SU-DHL-6 (cell line): ENCODE measurements at regions not wholly inside any gene's neighbourhood (a gene's known extent, or its start where the extent isn't known, plus 50 kb on each side); places are given as distances from the start of the nearest gene placed in this dataset.

Experiments
- CTCF ChIP-seq: fragments of 200-600 bp; sonication (generic); IDR thresholded peaks from one replicate; pipeline ENCODE4 v1.5.1; 2017; ENCODE audit warnings: antibody characterized with exemption, mild to moderate bottlenecking, low read length, moderate library complexity; ENCODE audit not compliant: insufficient read depth, poor library complexity, severe bottlenecking
- EZH2phosphoT487 ChIP-seq: fragments of 200-600 bp; sonication (generic), shearing (Covaris generic); conservative IDR thresholded peaks from 2 replicates; pipeline ENCODE4 v1.6.1; 2018; ENCODE audit warnings: mild to moderate bottlenecking, antibody characterized with exemption, low read length, moderate library complexity, mixed read lengths

GRCh38 chr15:79653533-79653932 is 221.4 kb downstream of the MINAR1 start:
- no peak for TF ChIP-seq CTCF
- TF ChIP-seq EZH2phosphoT487 = no peak
